Neural crest cell (in vitro differentiated cells): ENCODE measurements at regions not wholly inside any gene's neighbourhood (a gene's known extent, or its start where the extent isn't known, plus 50 kb on each side); places are given as distances from the start of the nearest gene placed in this dataset.

Source experiments
- DNase-seq: peaks from one replicate; pipeline ENCODE4 v3.0.0; 2021; ENCODE audit warnings: low read depth, mixed read lengths, low spot score
- H3K27ac Mint-ChIP-seq: one replicate; pipeline ENCODE4 v1.8.0; 2021; ENCODE audit warnings: mild to moderate bottlenecking, mixed read lengths; ENCODE audit not compliant: unreplicated experiment
- H3K27me3 Mint-ChIP-seq: 2 replicates; pipeline ENCODE4 v1.8.0; 2021; ENCODE audit warnings: low read depth, mild to moderate bottlenecking, mixed read lengths
- H3K36me3 Mint-ChIP-seq: 2 replicates; pipeline ENCODE4 v1.8.0; 2021; ENCODE audit warnings: low read depth, mild to moderate bottlenecking, mixed read lengths
- H3K4me1 Mint-ChIP-seq: 2 replicates; pipeline ENCODE4 v1.8.0; 2021; ENCODE audit warnings: mixed read lengths
- H3K4me3 Mint-ChIP-seq: one replicate; pipeline ENCODE4 v1.8.0; 2021; ENCODE audit warnings: mild to moderate bottlenecking, mixed read lengths
- H3K9me3 Mint-ChIP-seq: 2 replicates; pipeline ENCODE4 v1.8.0; 2021; ENCODE audit warnings: mixed read lengths
- CTCF ChIP-seq: fragments of 200-600 bp; sonication (generic); conservative IDR thresholded peaks from 2 replicates; pipeline ENCODE4 v1.5.0; 2021; ENCODE audit warnings: antibody characterized with exemption, mild to moderate bottlenecking

GRCh38 chr5:114910727-114911126 lies 259.0 kb downstream of the TRIM36 start:
- Mint-ChIP-seq H3K4me3 (no peak overlapping the region), H3K4me1 (no peaks in the 10 kb centered on the region), H3K27me3 (no peaks in the 10 kb centered on the region), H3K36me3 (no peaks in the 10 kb centered on the region), H3K27ac (no peak overlapping the region), H3K9me3 (peaks cover 3% of the 10 kb centered on the region)
- no peak for DNase-seq
- TF ChIP-seq CTCF: no peak

- no peak for TF ChIP-seq CTCF
- H3K4me1 Mint-ChIP-seq: no peaks in the 10 kb centered on the region
- peaks cover 9% of the 10 kb centered on the region for H3K9me3 Mint-ChIP-seq
- H3K4me3 Mint-ChIP-seq: no peak overlapping the region
- no peaks in the 10 kb centered on the region for H3K36me3 Mint-ChIP-seq
- DNase-seq: no peak
- H3K27ac Mint-ChIP-seq: no peak overlapping the region
- H3K27me3 Mint-ChIP-seq: no peaks in the 10 kb centered on the region
These were observed 260.3 kb downstream of the TRIM36 start for GRCh38 chr5:114909424-114909823.

GRCh38 chr5:114903767-114904166 lies 265.9 kb downstream of the TRIM36 start:
- no peak overlapping the region for H3K27ac Mint-ChIP-seq
- peaks cover 9% of the 10 kb centered on the region for H3K9me3 Mint-ChIP-seq
- no peak overlapping the region for H3K4me3 Mint-ChIP-seq
- H3K27me3 Mint-ChIP-seq: no peaks in the 10 kb centered on the region
- H3K36me3 Mint-ChIP-seq: no peaks in the 10 kb centered on the region
- no peak for TF ChIP-seq CTCF
- no peak for DNase-seq
- no peaks in the 10 kb centered on the region for H3K4me1 Mint-ChIP-seq

GRCh38 chr5:114898602-114899001 lies 271.1 kb downstream of the TRIM36 start:
- Mint-ChIP-seq H3K9me3 (peaks cover 3% of the 10 kb centered on the region), H3K36me3 (no peaks in the 10 kb centered on the region), H3K4me1 (no peaks in the 10 kb centered on the region), H3K27ac (no peak overlapping the region), H3K27me3 (peaks cover 10% of the 10 kb centered on the region), H3K4me3 (no peak overlapping the region)
- DNase-seq: no peak
- no peak for TF ChIP-seq CTCF

GRCh38 chr5:114883675-114884074 lies 286.0 kb downstream of the TRIM36 start:
- H3K9me3 Mint-ChIP-seq: peaks cover 3% of the 10 kb centered on the region
- H3K4me1 Mint-ChIP-seq: no peaks in the 10 kb centered on the region
- H3K27me3 Mint-ChIP-seq: peaks cover 3% of the 10 kb centered on the region
- H3K4me3 Mint-ChIP-seq: no peak overlapping the region
- DNase-seq: no peak
- H3K27ac Mint-ChIP-seq: no peak overlapping the region
- H3K36me3 Mint-ChIP-seq: no peaks in the 10 kb centered on the region
- no peak for TF ChIP-seq CTCF

GRCh38 chr5:114859438-114859735 lies 310.3 kb downstream of the TRIM36 start:
- no peaks in the 10 kb centered on the region for H3K4me1 Mint-ChIP-seq
- no peak for DNase-seq
- H3K4me3 Mint-ChIP-seq: no peak overlapping the region
- no peaks in the 10 kb centered on the region for H3K36me3 Mint-ChIP-seq
- peaks cover 4% of the 10 kb centered on the region for H3K9me3 Mint-ChIP-seq
- no peaks in the 10 kb centered on the region for H3K27me3 Mint-ChIP-seq
- no peak for TF ChIP-seq CTCF
- H3K27ac Mint-ChIP-seq: no peak overlapping the region
